Right atrium auricular region (tissue), 2 donors: ENCODE measurements at regions not wholly inside any gene's neighbourhood (a gene's known extent, or its start where the extent isn't known, plus 50 kb on each side); places are given as distances from the start of the nearest gene placed in this dataset.

Experiments used
- DNase-seq: peaks from one replicate; pipeline ENCODE4 v3.0.0-alpha.2; 2019; ENCODE audit warnings: low spot score
- H3K27ac ChIP-seq, 2 donors: fragments of 200-600 bp; sonication (generic); 1 replicate in 1 of 2; 2 replicates in 1 of 2; pipeline ENCODE4 v1.5.1; 2016 to 2019
- H3K27me3 ChIP-seq, 2 donors: fragments of 200-600 bp; sonication (generic); one replicate each; pipeline versions ENCODE4 v1.5.1 to v1.6.0; 2017 to 2019
- H3K36me3 ChIP-seq: fragments of 200-600 bp; sonication (generic); one replicate; pipeline ENCODE4 v1.5.1; 2016
- H3K4me1 ChIP-seq, 2 donors: fragments of 200-600 bp; sonication (generic); one replicate each; pipeline versions ENCODE4 v1.5.1 to v1.6.0; 2017 to 2019
- H3K4me3 ChIP-seq, 2 donors: fragments of 200-600 bp; sonication (generic); 1 replicate in 1 of 2; 2 replicates in 1 of 2; pipeline ENCODE4 v1.5.1; 2017 to 2019; ENCODE audit warnings: mild to moderate bottlenecking in 1 of 2, moderate library complexity in 1 of 2
- H3K9me3 ChIP-seq, 2 donors: fragments of 200-600 bp; sonication (generic); one replicate each; pipeline ENCODE4 v1.5.1; 2019
- CTCF ChIP-seq, 2 donors: fragments of 200-600 bp; sonication (generic); IDR thresholded peaks; one replicate each; pipeline ENCODE4 v1.5.1; 2019; ENCODE audit warnings: antibody characterized with exemption in 2 of 2

- Histone ChIP-seq H3K27ac (no peak overlapping the region), H3K4me3 (no peak overlapping the region), H3K4me1 (no peaks in the 10 kb centered on the region), H3K27me3 (no peaks in the 10 kb centered on the region), H3K36me3 (no peaks in the 10 kb centered on the region), H3K9me3 (no peaks in the 10 kb centered on the region)
- no peak for TF ChIP-seq CTCF (IDR thresholded peaks at IDR 0.05)
- DNase-seq: no peak
Measured at GRCh38 chr2:150228936-150229335, 258.5 kb downstream of the RND3 start.

- no peak for TF ChIP-seq CTCF (IDR thresholded peaks at IDR 0.05)
- H3K4me3 ChIP-seq: no peak overlapping the region
- H3K27ac ChIP-seq: no peak overlapping the region
- no peaks in the 10 kb centered on the region for H3K4me1 ChIP-seq
- no peaks in the 10 kb centered on the region for H3K27me3 ChIP-seq
- no peak for DNase-seq
- no peaks in the 10 kb centered on the region for H3K36me3 ChIP-seq
- no peaks in the 10 kb centered on the region for H3K9me3 ChIP-seq
Measured at GRCh38 chr2:150225030-150225429, 262.4 kb downstream of the RND3 start.

GRCh38 chr2:150224321-150224720 lies 263.1 kb downstream of the RND3 start:
- H3K4me1 ChIP-seq: no peaks in the 10 kb centered on the region
- no peak overlapping the region for H3K4me3 ChIP-seq
- H3K27me3 ChIP-seq: no peaks in the 10 kb centered on the region
- H3K9me3 ChIP-seq: no peaks in the 10 kb centered on the region
- H3K36me3 ChIP-seq: no peaks in the 10 kb centered on the region
- no peak for DNase-seq
- H3K27ac ChIP-seq: no peak overlapping the region
- no peak for TF ChIP-seq CTCF (IDR thresholded peaks at IDR 0.05)

GRCh38 chr2:150222942-150223341 lies 264.5 kb downstream of the RND3 start:
- no peak overlapping the region for H3K4me3 ChIP-seq
- no peak for DNase-seq
- no peak for TF ChIP-seq CTCF (IDR thresholded peaks at IDR 0.05)
- no peak overlapping the region for H3K27ac ChIP-seq
- H3K4me1 ChIP-seq: no peaks in the 10 kb centered on the region
- H3K36me3 ChIP-seq: no peaks in the 10 kb centered on the region
- H3K9me3 ChIP-seq: no peaks in the 10 kb centered on the region
- H3K27me3 ChIP-seq: no peaks in the 10 kb centered on the region

GRCh38 chr2:150222379-150222778 lies 265.1 kb downstream of the RND3 start:
- no peaks in the 10 kb centered on the region for H3K4me1 ChIP-seq
- no peak overlapping the region for H3K4me3 ChIP-seq
- H3K9me3 ChIP-seq: peaks cover 0 to 2% of the 10 kb centered on the region in 2 donors
- H3K36me3 ChIP-seq: no peaks in the 10 kb centered on the region
- TF ChIP-seq CTCF (IDR thresholded peaks at IDR 0.05): no peak
- no peak for DNase-seq
- H3K27ac ChIP-seq: no peak overlapping the region
- H3K27me3 ChIP-seq: no peaks in the 10 kb centered on the region

GRCh38 chr2:150219861-150220260 lies 267.6 kb downstream of the RND3 start:
- DNase-seq: no peak
- Histone ChIP-seq H3K27me3 (no peaks in the 10 kb centered on the region), H3K4me3 (no peak overlapping the region), H3K27ac (no peak overlapping the region), H3K4me1 (no peaks in the 10 kb centered on the region), H3K36me3 (no peaks in the 10 kb centered on the region), H3K9me3 (peaks cover 0 to 3% of the 10 kb centered on the region in 2 donors)
- TF ChIP-seq CTCF (IDR thresholded peaks at IDR 0.05): no peak
